Loucy (cell line): ENCODE measurements at regions not wholly inside any gene's neighbourhood (a gene's known extent, or its start where the extent isn't known, plus 50 kb on each side); places are given as distances from the start of the nearest gene placed in this dataset.

Source experiments
- EZH2phosphoT487 ChIP-seq: fragments of 200-600 bp; IDR thresholded peaks from 2 replicates; pipeline ENCODE4 v1.6.1; 2018; ENCODE audit warnings: antibody characterized with exemption, mild to moderate bottlenecking, moderate library complexity, borderline replicate concordance
- TF ChIP-seq, protein P1 (sequence below): fragments of 200-600 bp; sonication (generic); conservative IDR thresholded peaks from 2 replicates; pipeline ENCODE4 v1.5.1; 2014; ENCODE audit warnings: mild to moderate bottlenecking, antibody characterized with exemption, low read length

DNA sequence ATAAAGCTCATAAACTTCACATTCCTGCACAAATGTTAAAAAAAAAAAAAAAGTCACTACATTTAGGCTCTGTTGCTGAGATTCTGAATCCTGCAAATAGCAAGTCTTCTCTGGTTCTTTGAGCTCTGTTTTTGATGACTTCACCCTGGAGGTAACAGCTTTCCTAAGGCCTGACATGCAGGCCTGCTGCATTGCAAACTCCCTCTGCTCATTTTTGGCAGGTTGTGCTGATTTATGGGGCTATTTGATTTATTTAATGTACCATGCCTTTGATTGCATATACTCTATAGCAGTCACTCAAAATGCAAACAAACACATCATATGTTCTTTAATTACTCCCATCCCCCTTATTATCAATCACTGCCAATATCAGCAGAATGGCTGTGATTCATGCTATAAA, 416.1 kb upstream of the IZUMO3 start:
- TF ChIP-seq, protein P1, sequence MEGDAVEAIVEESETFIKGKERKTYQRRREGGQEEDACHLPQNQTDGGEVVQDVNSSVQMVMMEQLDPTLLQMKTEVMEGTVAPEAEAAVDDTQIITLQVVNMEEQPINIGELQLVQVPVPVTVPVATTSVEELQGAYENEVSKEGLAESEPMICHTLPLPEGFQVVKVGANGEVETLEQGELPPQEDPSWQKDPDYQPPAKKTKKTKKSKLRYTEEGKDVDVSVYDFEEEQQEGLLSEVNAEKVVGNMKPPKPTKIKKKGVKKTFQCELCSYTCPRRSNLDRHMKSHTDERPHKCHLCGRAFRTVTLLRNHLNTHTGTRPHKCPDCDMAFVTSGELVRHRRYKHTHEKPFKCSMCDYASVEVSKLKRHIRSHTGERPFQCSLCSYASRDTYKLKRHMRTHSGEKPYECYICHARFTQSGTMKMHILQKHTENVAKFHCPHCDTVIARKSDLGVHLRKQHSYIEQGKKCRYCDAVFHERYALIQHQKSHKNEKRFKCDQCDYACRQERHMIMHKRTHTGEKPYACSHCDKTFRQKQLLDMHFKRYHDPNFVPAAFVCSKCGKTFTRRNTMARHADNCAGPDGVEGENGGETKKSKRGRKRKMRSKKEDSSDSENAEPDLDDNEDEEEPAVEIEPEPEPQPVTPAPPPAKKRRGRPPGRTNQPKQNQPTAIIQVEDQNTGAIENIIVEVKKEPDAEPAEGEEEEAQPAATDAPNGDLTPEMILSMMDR: no peak
- TF ChIP-seq EZH2phosphoT487: no peak
